IPS-11a (cell line): ENCODE measurements at regions not wholly inside any gene's neighbourhood (a gene's known extent, or its start where the extent isn't known, plus 50 kb on each side); places are given as distances from the start of the nearest gene placed in this dataset.
"Not testable (repeated sequence)": the region's sequence is repeated elsewhere in the genome, so short reads cannot be mapped to it uniquely, and the experiment has no call there.

ENCODE experiments used
- H3K4me3 ChIP-seq: one replicate; pipeline ENCODE4 v1.5.1; 2013; ENCODE audit warnings: low read depth, low read length, control low read depth

DNA sequence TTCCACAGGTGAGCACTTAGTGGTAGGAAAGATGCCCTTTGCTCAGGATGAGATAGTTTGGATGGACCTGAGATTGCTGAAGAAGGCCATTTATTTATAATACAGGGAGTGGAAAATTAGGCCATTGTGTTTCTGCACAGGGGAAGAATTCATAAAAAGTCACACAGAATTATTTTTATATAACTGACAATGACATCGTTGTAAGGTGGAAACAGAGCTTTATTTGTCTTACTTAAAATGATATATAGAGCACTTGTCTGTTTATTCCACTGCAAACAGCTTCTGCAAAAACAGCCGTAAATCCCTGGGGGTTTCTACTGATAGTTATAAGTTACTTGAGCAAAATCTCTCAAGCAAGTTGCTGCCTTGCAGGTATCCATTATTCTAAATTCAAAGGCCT, 158.1 kb upstream of the ZNF521 start:
- H3K4me3 ChIP-seq: no peak overlapping the region

DNA sequence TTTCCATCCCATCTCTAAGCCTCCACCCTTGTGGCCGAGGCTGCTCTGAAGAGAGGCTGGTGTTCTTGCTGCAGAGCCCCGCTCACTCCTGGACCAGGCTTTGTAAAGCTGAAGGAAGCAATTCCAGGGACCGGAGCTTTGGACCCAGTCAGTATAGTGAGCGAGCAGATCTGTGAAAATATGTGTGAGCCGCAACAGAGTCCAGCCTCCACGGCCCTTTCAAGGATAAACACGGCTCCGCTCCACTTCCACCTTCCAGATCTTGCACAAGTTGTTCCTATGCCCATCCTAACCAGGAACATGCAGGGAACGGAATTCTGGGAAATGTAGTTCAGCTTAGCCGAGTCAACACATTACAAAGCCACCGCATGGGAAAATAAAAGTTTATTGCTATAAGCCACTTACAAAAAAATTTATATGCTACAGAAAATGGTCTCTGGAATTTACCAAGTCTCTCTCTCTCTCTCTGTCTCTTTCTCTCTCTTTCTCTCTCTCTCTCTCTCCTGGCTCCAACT, 151.7 kb upstream of the ZNF521 start:
- H3K4me3 ChIP-seq: peak overlapping the region; percentile 24

DNA sequence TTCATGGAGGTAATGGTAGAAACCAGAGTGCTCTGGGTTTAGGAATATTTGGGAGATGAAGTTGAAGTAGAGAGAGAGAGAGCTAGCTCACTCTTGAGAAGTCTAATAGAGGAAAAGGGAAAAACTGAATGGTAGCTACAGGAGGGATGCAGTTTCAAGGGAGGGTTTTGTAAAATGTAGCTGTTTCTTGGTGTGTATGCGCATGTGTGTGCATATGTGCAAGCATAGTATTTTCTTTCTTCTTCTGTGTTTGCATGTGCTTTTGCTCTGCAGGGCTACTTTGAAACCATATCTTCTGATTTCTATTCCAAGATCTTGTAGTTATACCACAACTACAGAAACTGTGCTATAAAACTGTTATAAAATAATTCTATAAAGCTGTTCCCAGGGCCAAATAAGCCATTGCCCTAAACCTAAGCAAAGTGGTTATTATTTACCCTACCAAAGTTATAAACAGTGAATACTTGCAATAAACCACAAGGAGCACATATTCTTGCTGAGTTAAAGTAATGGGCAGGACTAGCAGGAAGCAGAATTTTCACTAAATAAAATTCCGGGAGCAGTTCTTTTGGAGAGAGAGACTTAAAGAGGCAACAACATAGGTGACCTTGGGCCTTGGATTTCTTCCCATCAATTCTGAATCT, 145.3 kb upstream of the ZNF521 start:
- H3K4me3 ChIP-seq: no peak overlapping the region

DNA sequence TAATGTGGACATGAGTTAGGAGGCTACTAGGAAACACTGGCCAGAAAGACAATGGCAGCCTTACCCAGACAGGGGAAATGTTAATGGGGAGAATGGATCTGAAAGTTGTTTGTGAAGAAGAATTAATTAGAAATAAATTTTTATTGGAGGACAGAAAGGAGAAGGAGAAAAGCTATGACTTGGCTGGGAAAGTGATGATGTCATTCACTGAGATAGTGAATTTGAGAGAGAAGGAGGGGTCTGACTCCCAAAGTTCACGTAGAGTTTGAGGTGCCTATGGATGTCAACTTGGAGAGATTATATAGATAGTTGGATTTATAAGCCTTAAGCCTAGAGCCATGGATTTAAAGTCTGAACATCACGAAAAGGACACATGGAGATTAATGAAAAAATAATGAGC, 144.6 kb upstream of the ZNF521 start:
- H3K4me3 ChIP-seq: no peak overlapping the region

DNA sequence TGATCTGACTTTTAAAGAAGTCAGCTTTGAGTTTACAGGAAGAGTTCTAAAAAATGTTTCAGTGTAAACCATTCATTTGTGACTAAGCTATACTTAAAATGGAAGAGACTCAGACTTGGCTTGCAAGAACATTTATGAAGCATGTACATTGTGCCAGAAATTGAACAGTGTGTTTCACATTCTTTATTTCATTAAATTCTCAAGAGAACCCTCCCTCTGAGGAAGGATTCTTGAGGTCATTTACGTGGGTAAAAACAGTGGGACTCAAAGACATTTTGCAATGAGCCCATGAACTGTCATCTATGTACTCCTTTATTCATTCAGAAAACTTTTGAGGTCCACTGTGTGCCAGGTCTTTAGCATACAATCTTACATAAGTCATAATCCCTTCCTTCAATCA, 143.6 kb upstream of the ZNF521 start:
- H3K4me3 ChIP-seq: no peak overlapping the region

DNA sequence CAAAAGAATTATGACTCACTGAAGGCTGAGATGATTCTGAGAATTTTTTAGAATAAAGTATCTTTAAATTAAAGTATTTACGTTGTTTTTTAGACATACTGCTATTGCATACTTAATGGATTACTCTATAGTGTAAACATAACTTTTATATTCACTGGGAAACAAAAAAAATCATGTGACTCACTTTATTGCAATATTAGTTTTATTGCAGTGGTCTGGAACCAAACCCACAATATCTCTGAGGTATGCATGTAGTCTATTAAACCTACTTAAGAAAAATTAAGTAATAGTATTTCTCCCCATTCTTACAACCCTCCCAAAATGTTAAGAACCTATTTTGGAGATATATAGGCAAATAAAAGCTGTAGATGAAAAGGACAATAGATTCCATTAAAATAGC, 142.9 kb upstream of the ZNF521 start:
- H3K4me3 ChIP-seq: no peak overlapping the region

DNA sequence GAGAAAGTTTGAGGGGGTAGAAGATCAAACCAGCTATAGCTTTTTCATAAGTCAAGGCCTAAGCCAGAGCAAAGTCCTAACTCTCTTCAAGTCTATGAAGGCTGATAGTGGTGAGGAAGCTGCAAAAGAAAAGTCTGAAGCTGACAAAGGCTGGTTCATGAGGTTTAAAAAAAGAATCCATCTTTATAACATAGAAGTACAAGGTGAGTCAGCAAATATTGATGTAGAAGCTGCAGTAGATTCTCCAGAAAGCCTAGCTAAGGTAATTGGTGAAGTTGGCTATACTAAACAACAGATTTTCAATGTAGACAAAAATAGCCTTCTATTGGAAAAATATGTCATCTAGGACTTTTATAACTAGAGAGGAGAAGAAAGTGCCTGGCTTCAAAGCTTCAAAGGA, 141.4 kb upstream of the ZNF521 start:
- no peak overlapping the region for H3K4me3 ChIP-seq

DNA sequence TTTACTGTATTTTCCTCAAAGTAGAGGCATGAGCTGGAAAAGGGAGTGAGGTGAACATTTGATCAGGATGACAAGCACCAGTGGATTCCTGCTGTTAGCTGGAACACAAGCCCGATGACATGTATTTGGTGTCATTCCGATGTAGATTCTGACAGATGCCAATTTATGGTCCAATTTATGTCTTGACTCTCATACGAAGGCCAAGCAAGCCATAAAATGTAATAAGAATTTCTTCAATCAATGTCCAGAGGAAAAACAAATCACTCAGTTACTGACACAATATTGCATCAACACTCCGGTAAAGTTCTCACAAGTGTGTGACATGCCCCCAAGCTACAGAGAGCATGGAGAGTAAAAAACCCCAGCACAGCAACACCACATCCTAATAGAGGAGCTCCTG, 138.3 kb upstream of the ZNF521 start:
- H3K4me3 ChIP-seq: no peak overlapping the region

DNA sequence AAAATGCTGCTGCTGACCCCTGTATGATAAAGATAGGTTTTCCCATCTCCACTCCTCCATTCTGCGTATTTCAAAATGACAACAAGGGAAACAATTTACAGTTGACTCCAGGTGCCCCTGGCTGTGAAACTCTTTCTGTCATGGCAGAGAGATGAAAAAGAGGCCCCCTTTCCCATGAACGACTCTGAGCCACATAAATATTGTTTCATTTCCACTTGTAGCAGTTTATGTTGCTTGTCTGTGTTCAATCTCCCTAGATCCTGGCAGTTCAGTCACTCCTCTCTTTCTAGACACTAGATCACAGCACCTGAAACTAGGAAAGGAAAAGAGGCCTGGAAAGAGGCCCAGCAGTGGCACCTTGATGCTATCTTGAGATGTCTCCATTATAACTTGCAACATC, 121.0 kb upstream of the ZNF521 start:
- no peak overlapping the region for H3K4me3 ChIP-seq

DNA sequence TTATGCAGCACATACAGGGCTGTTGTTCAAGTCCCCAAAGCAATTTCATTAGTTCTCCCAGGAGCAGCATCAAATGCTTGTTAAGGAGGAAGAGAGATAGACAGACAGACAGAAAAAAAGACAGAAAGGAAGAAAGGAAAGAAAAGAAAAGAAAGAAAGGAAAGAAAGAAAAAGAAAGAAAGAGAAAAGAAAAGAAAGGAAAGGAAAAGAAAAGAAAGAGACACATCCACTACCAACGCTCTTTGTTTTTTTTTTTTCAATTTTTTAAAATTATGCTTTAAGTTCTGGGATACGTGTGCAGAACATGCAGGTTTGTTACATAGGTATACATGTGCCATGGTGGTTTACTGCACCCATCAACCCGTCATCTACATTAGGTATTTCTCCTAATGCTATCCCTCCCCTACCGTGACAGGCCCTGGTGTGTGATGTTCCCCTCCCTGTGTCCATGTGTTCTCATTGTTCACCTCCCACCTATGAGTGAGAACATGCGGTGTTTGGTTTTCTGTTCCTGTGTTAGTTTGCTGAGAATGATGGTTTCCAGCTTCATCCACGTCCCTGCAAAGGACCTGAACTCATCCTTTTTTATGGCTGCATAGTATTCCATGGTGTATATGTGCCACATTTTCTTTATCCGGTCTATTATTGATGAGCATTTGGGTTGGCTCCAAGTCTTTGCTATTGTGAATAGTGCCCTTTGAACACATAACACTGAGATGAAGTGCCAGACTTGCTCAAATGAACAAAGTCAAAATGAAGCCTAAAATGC, 119.0 kb upstream of the ZNF521 start:
- H3K4me3 ChIP-seq: not testable (repeated sequence)

DNA sequence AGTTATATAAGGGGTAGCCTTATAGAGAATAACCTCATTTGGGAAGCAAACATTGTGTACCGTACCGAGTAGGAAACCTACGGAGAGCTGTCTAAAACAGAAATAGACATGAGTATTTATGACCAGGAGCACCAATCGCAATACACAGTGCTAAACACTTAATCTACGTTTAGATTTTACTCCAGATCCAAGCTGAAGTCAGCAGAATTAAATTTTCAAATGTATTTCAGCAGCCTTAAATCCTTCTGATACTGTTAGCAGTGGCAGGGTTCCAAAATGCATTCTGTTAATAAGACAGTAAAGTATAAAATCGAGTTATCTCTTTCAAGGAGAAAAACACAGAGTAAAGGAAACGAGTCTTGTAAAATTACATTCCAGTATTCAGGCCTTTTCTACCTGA, 118.1 kb upstream of the ZNF521 start:
- H3K4me3 ChIP-seq: no peak overlapping the region

DNA sequence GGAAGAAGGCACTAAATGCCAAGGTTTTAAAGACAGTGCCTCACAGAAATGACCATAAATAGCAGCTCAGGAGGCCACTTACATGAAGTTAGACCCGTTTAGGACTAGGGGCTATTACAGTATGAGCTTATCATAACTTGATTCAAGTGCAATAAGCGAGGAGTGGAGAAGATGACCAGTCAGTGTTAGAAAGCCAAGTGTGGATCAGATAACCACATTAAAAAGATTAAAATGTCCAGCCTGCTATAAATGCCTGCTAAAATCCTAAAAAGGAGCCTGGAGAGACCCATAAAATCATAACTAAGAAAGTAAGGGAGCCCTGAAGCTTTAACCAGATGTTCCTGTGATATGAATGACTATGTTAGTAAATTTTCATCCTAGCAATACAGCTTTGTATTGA, 117.5 kb upstream of the ZNF521 start:
- H3K4me3 ChIP-seq: no peak overlapping the region

DNA sequence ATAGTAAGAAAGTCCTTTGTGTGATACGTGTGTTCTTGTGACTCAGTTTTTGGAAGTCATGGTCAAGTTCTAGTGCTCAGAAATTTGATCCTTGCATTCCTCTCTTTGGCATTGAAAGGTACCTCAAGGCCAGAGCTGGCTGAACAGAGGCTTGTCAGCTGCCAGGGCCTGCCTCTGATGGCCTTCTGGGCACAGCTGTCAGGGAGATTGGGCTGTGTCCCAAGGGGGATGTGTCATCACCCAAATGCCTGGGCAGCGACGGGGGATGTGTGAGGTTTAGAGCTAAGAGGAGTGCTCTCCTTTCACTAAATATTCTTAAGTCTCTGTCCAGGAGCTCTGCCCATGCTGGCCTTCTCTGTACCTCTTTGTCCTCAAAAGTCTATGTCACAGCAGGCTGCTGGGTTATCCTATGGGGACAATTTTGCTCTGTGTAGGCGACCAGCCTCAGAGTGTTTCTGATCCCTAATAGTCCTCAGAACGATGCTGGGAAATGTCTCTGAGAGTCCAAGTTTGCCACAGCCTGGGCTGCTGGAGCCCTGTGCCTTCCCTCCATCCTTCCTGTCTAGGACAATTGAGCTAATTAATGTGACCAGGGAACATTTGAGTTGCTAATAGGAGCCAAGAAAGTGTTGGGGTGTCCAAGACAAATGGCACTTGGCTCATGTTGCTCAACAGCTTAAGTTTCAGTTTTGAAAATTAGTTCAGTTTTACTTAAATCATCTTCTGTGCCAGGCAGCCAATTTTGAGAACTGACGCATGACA, 115.4 kb upstream of the ZNF521 start:
- H3K4me3 ChIP-seq: no peak overlapping the region

DNA sequence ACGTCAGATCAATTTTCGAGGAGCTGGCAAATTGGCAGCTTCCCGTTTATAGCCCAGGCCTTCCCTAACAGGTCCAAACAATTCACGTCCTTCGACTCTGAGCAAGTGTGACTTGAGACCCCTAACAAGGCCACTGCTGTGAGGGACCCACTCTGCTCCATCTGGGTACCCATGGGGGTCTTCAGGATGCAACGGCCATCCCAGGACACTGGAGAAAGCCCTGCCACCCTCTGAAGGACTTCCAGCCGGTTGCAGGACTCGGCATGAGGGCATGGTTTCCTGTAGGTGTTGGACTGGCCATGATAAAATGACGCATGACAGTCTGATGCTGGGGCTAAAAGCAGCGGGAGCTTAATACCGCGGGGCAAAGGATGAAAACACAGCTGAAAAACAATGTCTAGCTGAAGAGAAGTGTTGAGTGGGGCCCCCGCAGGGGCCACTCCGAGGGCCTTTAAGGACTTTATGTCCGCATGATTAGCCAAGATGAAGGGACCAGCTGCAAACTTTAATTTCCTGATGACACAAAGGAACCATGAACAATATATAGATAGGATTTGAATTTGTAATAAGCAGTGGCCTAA, 113.3 kb upstream of the ZNF521 start:
- H3K4me3 ChIP-seq: no peak overlapping the region

DNA sequence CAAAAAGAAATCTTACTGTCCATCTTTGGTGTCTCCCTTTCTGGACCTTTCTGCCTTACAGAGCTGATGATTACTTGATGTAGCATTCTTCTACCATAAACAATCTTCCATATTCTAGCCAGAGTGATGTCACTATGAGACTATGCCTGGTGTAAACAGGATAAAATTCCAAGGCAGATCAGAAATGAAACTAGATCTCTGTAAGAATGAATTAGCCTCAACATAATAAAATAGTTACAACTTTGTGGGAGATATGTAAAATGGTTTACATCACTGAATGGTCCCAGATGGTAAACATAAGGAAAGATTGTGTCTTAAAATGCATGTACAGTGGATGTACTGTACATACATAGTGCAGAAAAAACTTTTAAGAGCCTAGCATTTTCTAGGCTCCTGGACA, 112.3 kb upstream of the ZNF521 start:
- H3K4me3 ChIP-seq: no peak overlapping the region

DNA sequence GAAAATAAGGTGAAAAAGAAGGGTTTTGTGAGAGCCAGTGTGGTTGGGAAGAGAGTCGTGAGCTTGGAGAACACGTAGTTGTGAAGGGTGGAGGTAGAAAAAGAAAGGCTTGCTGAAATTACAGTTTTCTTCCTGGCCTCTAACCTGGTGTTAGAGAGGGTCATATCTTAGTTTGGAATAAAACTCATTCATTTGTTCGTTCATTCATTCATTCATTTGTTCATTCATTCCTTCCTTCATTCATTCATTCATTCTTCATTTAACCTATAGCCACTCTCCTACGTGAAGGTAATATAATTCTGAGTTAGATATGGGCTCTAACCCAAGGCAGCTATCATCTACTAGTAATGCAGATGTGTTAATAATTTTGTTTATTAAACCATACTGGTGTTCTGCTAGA, 111.8 kb upstream of the ZNF521 start:
- no peak overlapping the region for H3K4me3 ChIP-seq

DNA sequence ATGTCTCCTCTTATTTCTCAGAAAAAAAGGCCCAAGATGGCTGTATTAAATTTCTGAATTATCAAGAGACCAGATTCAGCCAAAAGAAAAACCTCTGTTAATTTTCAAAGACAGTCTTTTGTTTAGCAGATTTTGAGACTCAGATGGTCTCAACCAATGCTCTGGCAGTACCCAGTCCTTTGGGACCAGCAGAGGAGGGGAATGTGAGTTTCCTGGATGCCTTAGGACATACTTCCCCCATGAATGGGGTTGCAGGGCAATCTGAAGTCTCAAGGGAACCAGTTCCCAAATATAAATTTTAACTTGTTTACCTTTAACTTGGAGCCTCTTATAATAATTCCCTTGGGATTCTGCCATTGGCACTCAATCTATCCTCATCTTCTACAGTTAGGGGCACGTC, 107.8 kb upstream of the ZNF521 start:
- no peak overlapping the region for H3K4me3 ChIP-seq

DNA sequence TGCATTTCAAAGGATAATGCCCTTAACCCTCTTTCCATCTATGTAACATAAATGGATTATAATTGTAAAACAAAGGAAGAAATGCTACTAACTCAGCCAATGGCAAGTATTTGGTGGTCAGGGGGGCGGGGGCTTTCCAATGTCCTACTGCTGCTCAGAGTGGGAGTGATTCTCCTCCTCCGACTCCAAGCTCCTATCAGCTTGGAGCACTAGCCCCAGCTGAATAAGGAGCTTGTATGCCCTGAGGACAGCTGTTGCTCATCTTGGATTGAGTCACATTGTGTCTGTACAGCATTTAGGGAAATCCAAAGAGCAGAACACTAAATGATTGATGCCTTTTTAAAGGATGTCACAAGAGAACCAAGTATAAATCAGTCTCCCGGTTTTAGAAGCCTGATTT, 105.6 kb upstream of the ZNF521 start:
- H3K4me3 ChIP-seq: no peak overlapping the region

DNA sequence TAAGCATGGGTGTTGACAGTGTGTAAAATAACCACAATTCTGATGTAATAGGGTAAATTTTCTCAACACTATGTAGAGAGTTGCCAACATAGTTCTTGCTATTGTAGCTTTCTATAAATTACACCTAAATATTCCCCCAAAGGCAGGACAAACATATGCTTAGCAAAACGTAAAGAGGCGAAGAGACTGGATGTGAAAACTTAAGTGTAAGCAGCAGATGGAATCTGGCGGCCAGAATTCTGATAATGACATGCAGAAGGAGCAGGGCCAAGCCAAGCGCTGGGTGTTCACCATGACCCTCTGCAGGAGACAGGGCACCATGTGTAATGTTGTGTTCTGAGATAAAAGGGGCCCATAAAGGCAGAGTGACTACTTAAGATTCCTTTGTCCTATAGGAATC, 105.2 kb upstream of the ZNF521 start:
- no peak overlapping the region for H3K4me3 ChIP-seq

DNA sequence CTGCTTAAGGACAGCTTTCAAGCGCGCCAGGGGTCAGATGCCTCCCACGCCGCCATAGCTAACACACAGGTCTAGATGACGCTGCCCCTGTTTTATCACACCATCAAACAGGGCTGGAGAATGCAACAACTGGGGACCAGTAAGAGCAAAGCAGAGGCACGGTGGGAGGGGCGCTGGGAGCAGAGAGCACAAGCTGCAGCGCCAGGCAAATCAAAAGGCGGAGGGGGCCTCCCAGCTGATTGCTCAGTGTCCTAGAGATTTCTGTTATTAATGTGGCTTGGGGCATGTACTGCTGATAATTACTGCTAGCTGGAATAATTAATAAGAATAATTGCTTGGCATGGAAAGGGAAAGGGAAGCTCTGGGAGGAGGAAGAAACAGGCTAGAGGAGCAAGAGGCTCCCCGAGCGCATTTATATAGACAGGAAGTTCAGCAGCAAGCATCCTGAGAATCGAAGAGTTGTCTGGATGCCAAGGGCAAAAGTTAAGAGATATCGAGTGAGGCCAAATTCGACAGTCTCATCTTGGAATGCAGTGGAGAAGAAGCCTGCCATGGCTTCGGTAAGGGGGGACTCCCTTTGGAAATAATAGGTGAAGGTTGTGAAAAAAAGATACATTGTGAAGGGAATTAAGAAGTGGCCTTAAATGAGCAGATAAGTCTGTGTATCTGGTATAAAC, 104.5 kb upstream of the ZNF521 start:
- no peak overlapping the region for H3K4me3 ChIP-seq

DNA sequence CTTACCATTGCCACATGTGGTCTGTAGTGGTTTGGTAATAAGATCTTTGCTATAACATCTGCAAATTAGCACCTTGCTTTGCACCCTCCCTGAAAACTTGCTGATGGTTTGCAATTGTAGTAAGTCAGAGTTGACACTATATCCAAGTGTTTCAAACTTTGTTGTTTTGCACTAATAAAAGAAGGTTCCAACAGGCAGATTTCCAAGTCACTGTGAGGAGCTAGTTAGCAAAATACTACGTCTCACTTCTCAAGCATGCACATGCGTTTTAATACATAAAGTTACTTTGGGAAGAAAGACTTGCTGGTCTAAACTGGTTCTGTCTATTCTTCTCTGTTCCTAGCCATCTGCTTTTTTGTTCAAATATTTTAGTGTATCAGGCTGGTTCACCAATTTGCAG, 103.7 kb upstream of the ZNF521 start:
- H3K4me3 ChIP-seq: no peak overlapping the region
